GM12878 (cell line): ENCODE measurements at regions not wholly inside any gene's neighbourhood (a gene's known extent, or its start where the extent isn't known, plus 50 kb on each side); places are given as distances from the start of the nearest gene placed in this dataset.

Experiments
- BMI1 ChIP-seq: fragments of 450-650 bp; IDR thresholded peaks from 2 replicates; pipeline ENCODE4 v1.6.1; 2016; ENCODE audit warnings: mild to moderate bottlenecking, moderate library complexity, borderline replicate concordance
- GABPA ChIP-seq: IDR thresholded peaks from 2 replicates; pipeline ENCODE4 v1.6.1; 2014; ENCODE audit warnings: antibody characterized with exemption, low read depth, mild to moderate bottlenecking, inconsistent platforms
- NFYA ChIP-seq: IDR thresholded peaks from 2 replicates; pipeline ENCODE4 v1.6.1; 2011; ENCODE audit warnings: low read depth, mild to moderate bottlenecking, low read length, improper control_type of control experiment, borderline replicate concordance
- RUNX3 ChIP-seq: IDR thresholded peaks from 2 replicates; pipeline ENCODE4 v1.6.1; 2012; ENCODE audit warnings: low read length, inconsistent platforms
- SMAD5 ChIP-seq: IDR thresholded peaks from 2 replicates; pipeline ENCODE4 v1.6.1; 2016; ENCODE audit warnings: antibody characterized with exemption, low read depth
- ZNF217 ChIP-seq: fragments of 450-650 bp; IDR thresholded peaks from 2 replicates; pipeline ENCODE4 v1.6.1; 2017; ENCODE audit warnings: antibody characterized with exemption, mild to moderate bottlenecking
- TF ChIP-seq, protein P1 (sequence below): fragments of 450-650 bp; conservative IDR thresholded peaks from 2 replicates; pipeline ENCODE4 v1.6.1; 2017; ENCODE audit warnings: mild to moderate bottlenecking, moderate library complexity
- TF ChIP-seq, protein P2 (sequence below): fragments of 450-650 bp; formaldehyde crosslinking; IDR thresholded peaks from 2 replicates; pipeline ENCODE4 v1.4.0; 2022; ENCODE audit warnings: mild to moderate bottlenecking, moderate library complexity
- TF ChIP-seq, protein P3 (sequence below): IDR thresholded peaks from 2 replicates; pipeline ENCODE4 v1.6.1; 2011; ENCODE audit warnings: borderline replicate concordance, low read depth, mild to moderate bottlenecking, moderate library complexity, low read length; ENCODE audit not compliant: insufficient read depth, poor library complexity, severe bottlenecking

DNA sequence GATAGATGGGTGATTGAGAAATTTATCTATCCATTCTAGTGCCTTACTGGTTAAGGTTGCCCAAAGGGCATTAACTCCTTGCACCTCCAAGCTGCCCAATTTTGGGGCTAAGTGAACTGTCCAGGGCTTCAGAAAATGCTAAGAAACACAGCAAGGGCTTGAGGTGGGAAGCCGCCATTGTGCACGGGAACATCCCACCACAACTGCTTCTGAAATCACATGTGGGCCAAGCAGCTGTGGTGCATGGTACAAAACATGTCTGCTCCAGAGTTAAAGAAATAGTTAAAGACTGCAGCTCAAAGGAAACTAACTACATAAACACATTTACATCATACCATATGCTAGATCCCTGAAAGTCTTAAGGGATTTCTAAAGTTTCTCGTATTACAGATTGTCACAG is 144.3 kb upstream of the NDST3 start (continued):
- TF ChIP-seq, protein P1, sequence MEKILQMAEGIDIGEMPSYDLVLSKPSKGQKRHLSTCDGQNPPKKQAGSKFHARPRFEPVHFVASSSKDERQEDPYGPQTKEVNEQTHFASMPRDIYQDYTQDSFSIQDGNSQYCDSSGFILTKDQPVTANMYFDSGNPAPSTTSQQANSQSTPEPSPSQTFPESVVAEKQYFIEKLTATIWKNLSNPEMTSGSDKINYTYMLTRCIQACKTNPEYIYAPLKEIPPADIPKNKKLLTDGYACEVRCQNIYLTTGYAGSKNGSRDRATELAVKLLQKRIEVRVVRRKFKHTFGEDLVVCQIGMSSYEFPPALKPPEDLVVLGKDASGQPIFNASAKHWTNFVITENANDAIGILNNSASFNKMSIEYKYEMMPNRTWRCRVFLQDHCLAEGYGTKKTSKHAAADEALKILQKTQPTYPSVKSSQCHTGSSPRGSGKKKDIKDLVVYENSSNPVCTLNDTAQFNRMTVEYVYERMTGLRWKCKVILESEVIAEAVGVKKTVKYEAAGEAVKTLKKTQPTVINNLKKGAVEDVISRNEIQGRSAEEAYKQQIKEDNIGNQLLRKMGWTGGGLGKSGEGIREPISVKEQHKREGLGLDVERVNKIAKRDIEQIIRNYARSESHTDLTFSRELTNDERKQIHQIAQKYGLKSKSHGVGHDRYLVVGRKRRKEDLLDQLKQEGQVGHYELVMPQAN, result no peak
- TF ChIP-seq, protein P2, sequence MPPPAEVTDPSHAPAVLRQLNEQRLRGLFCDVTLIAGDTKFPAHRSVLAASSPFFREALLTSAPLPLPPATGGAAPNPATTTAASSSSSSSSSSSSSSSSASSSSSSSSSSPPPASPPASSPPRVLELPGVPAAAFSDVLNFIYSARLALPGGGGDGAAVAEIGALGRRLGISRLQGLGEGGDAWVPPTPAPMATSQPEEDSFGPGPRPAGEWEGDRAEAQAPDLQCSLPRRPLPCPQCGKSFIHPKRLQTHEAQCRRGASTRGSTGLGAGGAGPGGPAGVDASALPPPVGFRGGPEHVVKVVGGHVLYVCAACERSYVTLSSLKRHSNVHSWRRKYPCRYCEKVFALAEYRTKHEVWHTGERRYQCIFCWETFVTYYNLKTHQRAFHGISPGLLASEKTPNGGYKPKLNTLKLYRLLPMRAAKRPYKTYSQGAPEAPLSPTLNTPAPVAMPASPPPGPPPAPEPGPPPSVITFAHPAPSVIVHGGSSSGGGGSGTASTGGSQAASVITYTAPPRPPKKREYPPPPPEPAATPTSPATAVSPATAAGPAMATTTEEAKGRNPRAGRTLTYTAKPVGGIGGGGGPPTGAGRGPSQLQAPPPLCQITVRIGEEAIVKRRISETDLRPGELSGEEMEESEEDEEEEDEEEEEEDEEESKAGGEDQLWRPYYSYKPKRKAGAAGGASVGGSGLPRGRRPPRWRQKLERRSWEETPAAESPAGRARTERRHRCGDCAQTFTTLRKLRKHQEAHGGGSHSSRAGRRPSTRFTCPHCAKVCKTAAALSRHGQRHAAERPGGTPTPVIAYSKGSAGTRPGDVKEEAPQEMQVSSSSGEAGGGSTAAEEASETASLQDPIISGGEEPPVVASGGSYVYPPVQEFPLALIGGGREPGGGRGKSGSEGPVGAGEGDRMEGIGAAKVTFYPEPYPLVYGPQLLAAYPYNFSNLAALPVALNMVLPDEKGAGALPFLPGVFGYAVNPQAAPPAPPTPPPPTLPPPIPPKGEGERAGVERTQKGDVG, result no peak
- TF ChIP-seq, protein P3, sequence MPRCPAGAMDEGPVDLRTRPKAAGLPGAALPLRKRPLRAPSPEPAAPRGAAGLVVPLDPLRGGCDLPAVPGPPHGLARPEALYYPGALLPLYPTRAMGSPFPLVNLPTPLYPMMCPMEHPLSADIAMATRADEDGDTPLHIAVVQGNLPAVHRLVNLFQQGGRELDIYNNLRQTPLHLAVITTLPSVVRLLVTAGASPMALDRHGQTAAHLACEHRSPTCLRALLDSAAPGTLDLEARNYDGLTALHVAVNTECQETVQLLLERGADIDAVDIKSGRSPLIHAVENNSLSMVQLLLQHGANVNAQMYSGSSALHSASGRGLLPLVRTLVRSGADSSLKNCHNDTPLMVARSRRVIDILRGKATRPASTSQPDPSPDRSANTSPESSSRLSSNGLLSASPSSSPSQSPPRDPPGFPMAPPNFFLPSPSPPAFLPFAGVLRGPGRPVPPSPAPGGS, result no peak
- TF ChIP-seq SMAD5, result no peak
- TF ChIP-seq NFYA, result no peak
- TF ChIP-seq RUNX3, result no peak
- no peak for TF ChIP-seq BMI1
- no peak for TF ChIP-seq GABPA
- no peak for TF ChIP-seq ZNF217
- TF ChIP-seq, all 136 proteins: peak for 0
